Neural cell (in vitro differentiated cells): ENCODE measurements at regions not wholly inside any gene's neighbourhood (a gene's known extent, or its start where the extent isn't known, plus 50 kb on each side); places are given as distances from the start of the nearest gene placed in this dataset.

Experiments
- EP300 ChIP-seq: fragments of 450-650 bp; conservative IDR thresholded peaks from 2 replicates; pipeline ENCODE4 v1.6.1; 2014; ENCODE audit warnings: antibody characterized with exemption, mild to moderate bottlenecking, moderate library complexity; ENCODE audit not compliant: poor library complexity, severe bottlenecking
- EZH2 ChIP-seq: fragments of 200-600, 300-800 bp; shearing (Covaris generic), sonication (generic); IDR thresholded peaks from 2 replicates; pipeline ENCODE4 v1.6.1; 2014; ENCODE audit warnings: antibody characterized with exemption, low read length, borderline replicate concordance, mild to moderate bottlenecking; ENCODE audit not compliant: insufficient read depth, poor library complexity, severe bottlenecking
- POLR2AphosphoS5 ChIP-seq: IDR thresholded peaks from 2 replicates; pipeline ENCODE4 v1.6.1; 2012
- TAF1 ChIP-seq: IDR thresholded peaks from 2 replicates; pipeline ENCODE4 v1.6.1; 2012; ENCODE audit warnings: low read depth
- TF ChIP-seq, protein P1 (sequence below): fragments of 450-650 bp; IDR thresholded peaks from 2 replicates; pipeline ENCODE4 v1.5.1; 2014; ENCODE audit warnings: antibody characterized with exemption, mild to moderate bottlenecking, moderate library complexity; ENCODE audit not compliant: poor library complexity, severe bottlenecking
- TF ChIP-seq, protein P2 (sequence below): IDR thresholded peaks from 2 replicates; pipeline ENCODE4 v1.6.1; 2012; ENCODE audit warnings: borderline replicate concordance

DNA sequence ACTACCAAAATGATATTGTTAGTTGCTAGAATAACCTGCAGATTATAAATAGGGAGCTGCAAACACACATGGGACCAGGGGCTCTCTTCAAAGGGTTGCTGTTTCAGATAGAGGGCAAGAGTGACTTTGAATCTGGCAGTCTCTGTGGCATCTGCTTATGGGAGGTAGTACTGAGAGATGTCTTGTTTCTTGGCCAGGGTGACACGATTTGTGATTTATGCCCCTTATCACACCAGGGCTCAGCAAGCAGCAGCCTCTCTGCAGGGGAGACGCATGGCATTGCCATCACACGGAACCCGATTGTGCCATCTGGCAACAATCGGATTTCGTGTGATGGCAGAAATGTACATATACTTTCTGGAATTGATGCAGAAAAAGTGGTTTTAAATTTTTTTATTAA is 615.6 kb downstream of the ZNF608 start:
- TF ChIP-seq EP300: no peak
- TF ChIP-seq POLR2AphosphoS5: no peak
- no peak for TF ChIP-seq EZH2
- TF ChIP-seq, protein P1, sequence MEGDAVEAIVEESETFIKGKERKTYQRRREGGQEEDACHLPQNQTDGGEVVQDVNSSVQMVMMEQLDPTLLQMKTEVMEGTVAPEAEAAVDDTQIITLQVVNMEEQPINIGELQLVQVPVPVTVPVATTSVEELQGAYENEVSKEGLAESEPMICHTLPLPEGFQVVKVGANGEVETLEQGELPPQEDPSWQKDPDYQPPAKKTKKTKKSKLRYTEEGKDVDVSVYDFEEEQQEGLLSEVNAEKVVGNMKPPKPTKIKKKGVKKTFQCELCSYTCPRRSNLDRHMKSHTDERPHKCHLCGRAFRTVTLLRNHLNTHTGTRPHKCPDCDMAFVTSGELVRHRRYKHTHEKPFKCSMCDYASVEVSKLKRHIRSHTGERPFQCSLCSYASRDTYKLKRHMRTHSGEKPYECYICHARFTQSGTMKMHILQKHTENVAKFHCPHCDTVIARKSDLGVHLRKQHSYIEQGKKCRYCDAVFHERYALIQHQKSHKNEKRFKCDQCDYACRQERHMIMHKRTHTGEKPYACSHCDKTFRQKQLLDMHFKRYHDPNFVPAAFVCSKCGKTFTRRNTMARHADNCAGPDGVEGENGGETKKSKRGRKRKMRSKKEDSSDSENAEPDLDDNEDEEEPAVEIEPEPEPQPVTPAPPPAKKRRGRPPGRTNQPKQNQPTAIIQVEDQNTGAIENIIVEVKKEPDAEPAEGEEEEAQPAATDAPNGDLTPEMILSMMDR: no peak
- no peak for TF ChIP-seq TAF1
- TF ChIP-seq, protein P2, sequence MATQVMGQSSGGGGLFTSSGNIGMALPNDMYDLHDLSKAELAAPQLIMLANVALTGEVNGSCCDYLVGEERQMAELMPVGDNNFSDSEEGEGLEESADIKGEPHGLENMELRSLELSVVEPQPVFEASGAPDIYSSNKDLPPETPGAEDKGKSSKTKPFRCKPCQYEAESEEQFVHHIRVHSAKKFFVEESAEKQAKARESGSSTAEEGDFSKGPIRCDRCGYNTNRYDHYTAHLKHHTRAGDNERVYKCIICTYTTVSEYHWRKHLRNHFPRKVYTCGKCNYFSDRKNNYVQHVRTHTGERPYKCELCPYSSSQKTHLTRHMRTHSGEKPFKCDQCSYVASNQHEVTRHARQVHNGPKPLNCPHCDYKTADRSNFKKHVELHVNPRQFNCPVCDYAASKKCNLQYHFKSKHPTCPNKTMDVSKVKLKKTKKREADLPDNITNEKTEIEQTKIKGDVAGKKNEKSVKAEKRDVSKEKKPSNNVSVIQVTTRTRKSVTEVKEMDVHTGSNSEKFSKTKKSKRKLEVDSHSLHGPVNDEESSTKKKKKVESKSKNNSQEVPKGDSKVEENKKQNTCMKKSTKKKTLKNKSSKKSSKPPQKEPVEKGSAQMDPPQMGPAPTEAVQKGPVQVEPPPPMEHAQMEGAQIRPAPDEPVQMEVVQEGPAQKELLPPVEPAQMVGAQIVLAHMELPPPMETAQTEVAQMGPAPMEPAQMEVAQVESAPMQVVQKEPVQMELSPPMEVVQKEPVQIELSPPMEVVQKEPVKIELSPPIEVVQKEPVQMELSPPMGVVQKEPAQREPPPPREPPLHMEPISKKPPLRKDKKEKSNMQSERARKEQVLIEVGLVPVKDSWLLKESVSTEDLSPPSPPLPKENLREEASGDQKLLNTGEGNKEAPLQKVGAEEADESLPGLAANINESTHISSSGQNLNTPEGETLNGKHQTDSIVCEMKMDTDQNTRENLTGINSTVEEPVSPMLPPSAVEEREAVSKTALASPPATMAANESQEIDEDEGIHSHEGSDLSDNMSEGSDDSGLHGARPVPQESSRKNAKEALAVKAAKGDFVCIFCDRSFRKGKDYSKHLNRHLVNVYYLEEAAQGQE: no peak
